HG03558 (cell line): ENCODE measurements at regions not wholly inside any gene's neighbourhood (a gene's known extent, or its start where the extent isn't known, plus 50 kb on each side); places are given as distances from the start of the nearest gene placed in this dataset.
"Not testable (repeated sequence)": the region's sequence is repeated elsewhere in the genome, so short reads cannot be mapped to it uniquely, and the experiment has no call there.

Experiments used
- ATAC-seq: cut with Tn5 transposase; IDR thresholded peaks from one replicate; pipeline ENCODE4 v1.9.1; 2021; ENCODE audit warnings: moderate number of reproducible peaks; ENCODE audit not compliant: unreplicated experiment; ENCODE audit errors: extremely low read depth

- ATAC-seq = no peak
Measured at GRCh38 chr18:76053551-76053950, 441.5 kb downstream of the ZNF516 start.

- ATAC-seq = no peak
Measured at GRCh38 chr18:76052227-76052595, 442.8 kb downstream of the ZNF516 start.

GRCh38 chr18:76051396-76052226 lies 443.4 kb downstream of the ZNF516 start:
- ATAC-seq = no peak

GRCh38 chr18:76046221-76046620 lies 448.8 kb downstream of the ZNF516 start:
- ATAC-seq = no peak

- no peak for ATAC-seq
Measured at GRCh38 chr18:76042511-76042910, 452.5 kb downstream of the ZNF516 start.

GRCh38 chr18:76018210-76018609 lies 476.8 kb downstream of the ZNF516 start:
- ATAC-seq = no peak

- ATAC-seq = no peak
Measured at GRCh38 chr18:76013057-76013456, 482.0 kb downstream of the ZNF516 start.

- no peak for ATAC-seq
Measured at GRCh38 chr18:76005632-76006208, 489.3 kb downstream of the ZNF516 start.

GRCh38 chr18:75987913-75988312 lies 507.1 kb downstream of the ZNF516 start:
- not testable (repeated sequence) for ATAC-seq

GRCh38 chr18:75984853-75985252 lies 510.2 kb downstream of the ZNF516 start:
- no peak for ATAC-seq

- ATAC-seq = no peak
Measured at GRCh38 chr18:75981102-75981501, 513.9 kb downstream of the ZNF516 start.

GRCh38 chr18:75977081-75977480 lies 518.0 kb downstream of the ZNF516 start:
- no peak for ATAC-seq

- ATAC-seq = no peak
Measured at GRCh38 chr18:75970212-75970611, 524.8 kb downstream of the ZNF516 start.

- ATAC-seq = no peak
Measured at GRCh38 chr18:75966431-75966830, 528.6 kb downstream of the ZNF516 start.

- ATAC-seq = no peak
Measured at GRCh38 chr18:75962036-75962572, 532.9 kb downstream of the ZNF516 start.

GRCh38 chr18:75960356-75960755 lies 532.9 kb upstream of the SMIM21 start:
- not testable (repeated sequence) for ATAC-seq

- ATAC-seq = no peak
Measured at GRCh38 chr18:75959150-75959549, 531.6 kb upstream of the SMIM21 start.

- ATAC-seq = no peak
Measured at GRCh38 chr18:75958683-75959082, 531.2 kb upstream of the SMIM21 start.

GRCh38 chr18:75945265-75945933 lies 517.9 kb upstream of the SMIM21 start:
- ATAC-seq = no peak

- ATAC-seq = no peak
Measured at GRCh38 chr18:75937306-75937705, 509.8 kb upstream of the SMIM21 start.

GRCh38 chr18:75936862-75937261 lies 509.4 kb upstream of the SMIM21 start:
- no peak for ATAC-seq
